Natural killer cell treated with Interleukin-12 subunit alpha and Interleukin-12 subunit beta and Interleukin-15 and Interleukin-18, amount 100 ng/mL, for 72 hours (primary cell): ENCODE measurements at regions not wholly inside any gene's neighbourhood (a gene's known extent, or its start where the extent isn't known, plus 50 kb on each side); places are given as distances from the start of the nearest gene placed in this dataset.
"Not testable (repeated sequence)": the region's sequence is repeated elsewhere in the genome, so short reads cannot be mapped to it uniquely, and the experiment has no call there.

Source experiments
- ATAC-seq, 2 donors: fragments of 150-1000 bp; cut with Tn5 transposase in 1 of 2; sonication (Bioruptor Pico), chemical (Tn5 transposase) in 1 of 2; 2 replicates each; pipeline ENCODE4 v1.10.0; 2021
- DNase-seq: peaks from one replicate; pipeline ENCODE4 v3.0.0; 2022; ENCODE audit warnings: low spot score
- H3K27ac Mint-ChIP-seq, 2 donors: 1 replicate in 1 of 2; 2 replicates in 1 of 2; pipeline ENCODE4 v1.8.0; 2022; ENCODE audit warnings: mixed read lengths in 2 of 2, mild to moderate bottlenecking in 1 of 2, moderate library complexity in 1 of 2
- H3K27me3 Mint-ChIP-seq, 2 donors: 1 replicate in 1 of 2; 2 replicates in 1 of 2; pipeline ENCODE4 v1.8.0; 2022; ENCODE audit warnings: mixed read lengths in 2 of 2
- H3K36me3 Mint-ChIP-seq: one replicate; pipeline ENCODE4 v1.8.0; 2022; ENCODE audit warnings: mixed read lengths
- H3K4me1 Mint-ChIP-seq, 2 donors: 1 replicate in 1 of 2; 2 replicates in 1 of 2; pipeline ENCODE4 v1.8.0; 2022; ENCODE audit warnings: low read depth in 2 of 2, mixed read lengths in 2 of 2, mild to moderate bottlenecking in 1 of 2
- H3K4me3 Mint-ChIP-seq: one replicate; pipeline ENCODE4 v1.8.0; 2022; ENCODE audit warnings: mixed read lengths
- H3K9me3 Mint-ChIP-seq: 2 replicates; pipeline ENCODE4 v1.8.0; 2022; ENCODE audit warnings: mixed read lengths

- H3K27ac Mint-ChIP-seq: no peak overlapping the region
- no peak overlapping the region for H3K4me3 Mint-ChIP-seq
- H3K36me3 Mint-ChIP-seq: no peaks in the 10 kb centered on the region
- H3K27me3 Mint-ChIP-seq: peaks cover 14 to 16% of the 10 kb centered on the region in 2 donors
- peaks cover 4% of the 10 kb centered on the region for H3K9me3 Mint-ChIP-seq
- DNase-seq (no peak), ATAC-seq (no peak)
- H3K4me1 Mint-ChIP-seq: no peaks in the 10 kb centered on the region
Measured at GRCh38 chr10:28400681-28401080, 97.8 kb upstream of the MPP7 start.

DNA sequence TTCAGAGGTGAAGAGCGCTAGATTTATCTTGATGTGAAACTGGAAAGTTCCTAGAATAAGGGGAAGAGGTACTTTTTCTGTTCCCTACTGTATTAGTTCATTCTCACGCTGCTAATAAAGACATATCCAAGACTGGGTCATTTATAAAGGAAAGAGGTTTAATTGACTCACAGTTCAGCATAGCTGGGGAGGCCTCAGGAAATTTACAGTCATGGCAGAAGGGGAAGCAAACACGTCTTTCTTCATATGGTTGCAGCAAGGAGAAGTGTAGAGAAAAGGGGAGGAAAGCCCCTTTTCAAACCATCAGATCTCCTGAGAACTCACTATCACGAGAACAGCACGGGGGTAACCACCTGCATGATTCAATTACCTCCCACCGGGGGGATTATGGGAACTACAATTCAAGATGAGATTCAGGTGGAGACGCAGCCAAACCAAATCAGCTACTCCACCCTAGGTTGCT, 99.8 kb upstream of the MPP7 start:
- H3K36me3 Mint-ChIP-seq, ATAC-seq, H3K4me1 Mint-ChIP-seq, DNase-seq, H3K4me3 Mint-ChIP-seq, H3K27me3 Mint-ChIP-seq, H3K27ac Mint-ChIP-seq, H3K9me3 Mint-ChIP-seq: not testable (repeated sequence)

- Mint-ChIP-seq H3K36me3 (no peaks in the 10 kb centered on the region), H3K4me3 (no peak overlapping the region), H3K27me3 (peaks cover 9 to 11% of the 10 kb centered on the region in 2 donors), H3K4me1 (no peaks in the 10 kb centered on the region), H3K9me3 (no peaks in the 10 kb centered on the region), H3K27ac (no peak overlapping the region)
- ATAC-seq: no peak
- no peak for DNase-seq
Measured at GRCh38 chr10:28403090-28403489, 100.2 kb upstream of the MPP7 start.

DNA sequence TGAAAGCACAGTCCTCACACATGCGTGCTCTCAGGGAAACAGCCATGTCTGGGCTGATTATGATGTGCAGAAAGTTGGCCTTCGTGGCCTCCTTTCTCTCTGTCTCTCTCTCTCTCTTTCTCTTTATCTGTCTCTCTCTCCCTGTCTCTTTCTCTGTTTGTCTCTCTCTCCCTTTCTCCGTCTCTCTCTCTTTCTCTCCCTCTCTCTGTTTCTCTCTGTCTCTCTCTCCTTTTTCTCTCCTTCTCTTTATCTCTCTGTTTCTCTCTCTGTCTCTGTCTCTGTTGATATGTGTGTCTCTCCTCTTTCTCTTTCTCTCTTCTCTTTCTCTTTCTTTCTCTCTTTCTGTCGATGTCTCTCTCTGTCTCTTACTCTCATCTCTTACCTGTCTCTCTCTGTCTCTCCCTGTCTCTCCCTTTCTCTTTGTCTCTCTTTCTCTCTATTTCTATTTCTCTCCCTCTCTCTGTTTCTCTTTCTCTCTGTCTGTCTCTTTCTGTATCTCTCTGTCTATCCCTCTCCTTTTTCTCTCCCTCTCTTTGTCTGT, 105.4 kb upstream of the MPP7 start:
- no peaks in the 10 kb centered on the region for H3K9me3 Mint-ChIP-seq
- no peak overlapping the region for H3K4me3 Mint-ChIP-seq
- no peaks in the 10 kb centered on the region for H3K36me3 Mint-ChIP-seq
- ATAC-seq: no peak
- DNase-seq: no peak
- H3K4me1 Mint-ChIP-seq: no peaks in the 10 kb centered on the region
- H3K27ac Mint-ChIP-seq: no peak overlapping the region
- peaks cover 20 to 33% of the 10 kb centered on the region in 2 donors for H3K27me3 Mint-ChIP-seq

DNA sequence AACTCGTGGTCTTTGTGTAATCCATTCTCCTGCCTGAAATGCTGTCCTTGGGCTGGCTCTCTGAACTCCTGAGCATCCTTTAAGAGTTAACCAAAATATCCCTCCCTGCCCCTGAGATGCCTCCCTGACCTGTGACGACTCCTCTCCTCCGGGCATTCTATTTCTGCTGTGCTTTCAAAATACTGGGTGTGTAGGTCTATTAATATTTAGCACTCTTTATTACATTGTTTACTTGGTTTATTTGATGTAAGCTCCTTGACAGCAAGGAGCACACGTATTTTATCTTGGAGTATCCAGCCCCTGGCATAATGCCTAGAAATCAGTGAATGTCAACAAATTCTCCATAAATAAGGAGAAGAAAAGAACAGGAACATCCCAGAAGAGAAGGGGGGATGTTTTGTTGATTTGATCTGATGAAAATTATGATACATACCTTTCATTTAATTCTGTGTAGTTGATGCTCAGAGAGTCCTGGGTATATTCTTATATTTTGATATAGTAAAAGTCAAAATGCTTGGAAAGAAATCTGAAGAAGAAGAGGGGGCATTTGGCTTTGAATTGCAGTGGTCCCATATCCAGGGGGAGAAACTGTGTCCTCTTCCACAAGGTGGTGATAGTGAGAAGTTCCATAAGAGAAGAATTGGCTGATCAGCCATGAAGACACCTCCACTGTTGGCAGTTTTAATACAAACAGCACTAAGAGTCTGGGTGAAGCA, 107.7 kb upstream of the MPP7 start:
- no peak for DNase-seq
- no peaks in the 10 kb centered on the region for H3K9me3 Mint-ChIP-seq
- no peaks in the 10 kb centered on the region for H3K36me3 Mint-ChIP-seq
- no peak overlapping the region for H3K27ac Mint-ChIP-seq
- no peaks in the 10 kb centered on the region for H3K4me1 Mint-ChIP-seq
- peaks cover 28 to 39% of the 10 kb centered on the region in 2 donors for H3K27me3 Mint-ChIP-seq
- H3K4me3 Mint-ChIP-seq: no peak overlapping the region
- no peak for ATAC-seq

DNA sequence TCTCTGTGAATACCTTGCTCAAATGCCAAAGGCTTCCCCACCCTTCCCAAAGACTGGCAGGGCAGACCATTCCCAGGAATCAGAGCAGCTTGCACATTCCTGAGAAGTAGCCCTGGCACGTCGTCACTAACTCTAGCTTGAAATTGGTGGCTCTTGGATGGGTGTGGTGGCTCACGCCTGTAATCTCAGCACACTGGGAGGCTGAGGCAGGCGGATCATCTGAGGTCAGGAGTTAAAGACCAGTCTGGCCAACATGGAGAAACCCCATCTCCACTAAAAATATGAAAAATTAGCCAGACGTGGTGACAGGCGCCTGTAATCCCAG, 108.2 kb upstream of the MPP7 start:
- H3K9me3 Mint-ChIP-seq: no peaks in the 10 kb centered on the region
- ATAC-seq: no peak
- no peak overlapping the region for H3K27ac Mint-ChIP-seq
- DNase-seq: no peak
- no peaks in the 10 kb centered on the region for H3K36me3 Mint-ChIP-seq
- H3K4me1 Mint-ChIP-seq: no peaks in the 10 kb centered on the region
- peaks cover 29 to 45% of the 10 kb centered on the region in 2 donors for H3K27me3 Mint-ChIP-seq
- no peak overlapping the region for H3K4me3 Mint-ChIP-seq

- ATAC-seq (peak in 1 of 2 donors; percentile 44), DNase-seq (no peak)
- peaks cover 29 to 45% of the 10 kb centered on the region in 2 donors for H3K27me3 Mint-ChIP-seq
- H3K4me3 Mint-ChIP-seq: no peak overlapping the region
- no peaks in the 10 kb centered on the region for H3K4me1 Mint-ChIP-seq
- H3K36me3 Mint-ChIP-seq: no peaks in the 10 kb centered on the region
- H3K27ac Mint-ChIP-seq: no peak overlapping the region
- H3K9me3 Mint-ChIP-seq: no peaks in the 10 kb centered on the region
Measured at GRCh38 chr10:28411648-28412047, 108.8 kb upstream of the MPP7 start.

- no peak overlapping the region for H3K27ac Mint-ChIP-seq
- H3K4me1 Mint-ChIP-seq: no peaks in the 10 kb centered on the region
- H3K9me3 Mint-ChIP-seq: no peaks in the 10 kb centered on the region
- ATAC-seq (no peak), DNase-seq (no peak)
- H3K27me3 Mint-ChIP-seq: peaks cover 28 to 41% of the 10 kb centered on the region in 2 donors
- no peak overlapping the region for H3K4me3 Mint-ChIP-seq
- no peaks in the 10 kb centered on the region for H3K36me3 Mint-ChIP-seq
Measured at GRCh38 chr10:28418069-28418468, 114.8 kb upstream of the WAC start.

DNA sequence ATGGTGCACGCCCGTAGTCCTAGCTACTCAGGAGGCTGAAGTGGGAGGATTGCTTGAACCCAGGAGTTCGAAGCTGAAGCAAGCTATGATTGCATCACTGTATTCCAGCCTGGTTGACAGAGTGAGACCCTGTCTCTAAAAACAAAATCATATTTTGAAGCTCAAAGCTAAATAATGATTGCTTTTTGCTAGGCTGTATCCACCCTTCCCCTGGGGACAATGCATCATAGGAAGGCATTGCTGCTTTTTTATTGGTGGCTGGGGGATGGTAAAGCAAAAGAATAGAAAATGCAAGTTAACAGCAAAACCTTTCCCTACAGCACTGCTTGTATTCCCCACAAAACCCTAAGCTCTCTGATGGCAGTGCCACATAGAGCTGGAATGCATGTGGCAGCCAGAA, 107.5 kb upstream of the WAC start:
- H3K27me3 Mint-ChIP-seq: peaks cover 13 to 16% of the 10 kb centered on the region in 2 donors
- no peak overlapping the region for H3K27ac Mint-ChIP-seq
- DNase-seq: no peak
- H3K4me1 Mint-ChIP-seq: no peaks in the 10 kb centered on the region
- H3K9me3 Mint-ChIP-seq: no peaks in the 10 kb centered on the region
- no peaks in the 10 kb centered on the region for H3K36me3 Mint-ChIP-seq
- no peak for ATAC-seq
- no peak overlapping the region for H3K4me3 Mint-ChIP-seq

DNA sequence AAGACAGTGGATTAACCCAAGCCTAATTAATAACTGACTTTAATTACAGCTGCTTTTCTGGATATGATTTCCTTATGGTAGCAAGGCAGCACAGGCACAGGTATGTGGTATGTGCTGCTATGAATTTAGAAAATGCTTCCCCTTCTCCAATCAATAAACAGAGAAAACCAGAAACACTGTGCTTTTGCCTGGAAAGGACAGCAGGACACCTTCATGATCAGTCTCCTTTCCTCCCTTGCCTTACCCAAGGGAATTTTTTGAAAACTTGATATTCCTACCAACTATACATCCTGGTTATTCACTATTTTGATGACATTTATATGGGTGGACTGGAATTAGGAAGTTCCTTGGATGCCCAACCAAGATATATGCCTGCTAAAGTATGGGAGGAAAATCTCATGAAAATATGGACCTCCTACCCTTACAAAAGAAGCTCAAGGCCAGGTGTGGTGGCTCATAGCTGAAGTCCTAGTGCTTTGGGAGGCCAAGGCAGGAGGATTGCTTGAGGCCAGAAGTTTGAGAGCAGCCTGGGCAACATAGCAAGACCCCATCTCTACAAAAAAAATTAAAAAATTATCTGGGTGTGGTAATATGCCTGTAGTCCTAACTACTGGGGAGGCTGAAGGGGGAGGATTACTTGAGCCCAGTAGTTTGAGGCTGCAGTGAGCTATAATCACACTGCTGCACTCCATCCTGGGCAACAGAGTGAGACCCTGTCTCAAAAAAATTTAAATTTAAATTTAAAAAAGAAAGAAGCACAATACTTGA, 106.3 kb upstream of the WAC start:
- ATAC-seq: no peak
- Mint-ChIP-seq H3K9me3 (no peaks in the 10 kb centered on the region), H3K27ac (no peak overlapping the region), H3K27me3 (peaks cover 14 to 15% of the 10 kb centered on the region in 2 donors), H3K4me1 (no peaks in the 10 kb centered on the region), H3K36me3 (no peaks in the 10 kb centered on the region), H3K4me3 (no peak overlapping the region)
- no peak for DNase-seq

DNA sequence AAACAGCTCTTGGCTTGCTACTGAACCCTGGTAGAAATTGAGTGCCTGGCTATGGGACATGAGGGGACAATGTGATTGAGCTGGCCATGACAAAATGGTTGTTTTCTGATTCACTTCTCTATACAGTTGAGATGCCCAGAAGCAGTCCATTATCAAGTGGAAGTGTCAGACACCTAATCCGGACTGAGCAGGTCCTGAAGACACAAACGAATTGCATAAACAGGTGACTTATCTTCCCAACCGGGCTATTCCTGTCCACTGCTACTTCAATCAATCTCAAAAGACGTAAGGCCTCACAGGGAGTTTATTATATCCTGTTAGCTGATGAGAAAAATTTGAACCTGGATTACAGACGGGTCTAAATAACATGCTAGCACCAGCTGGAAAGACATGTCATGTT, 105.5 kb upstream of the WAC start:
- DNase-seq (no peak), ATAC-seq (no peak)
- peaks cover 15 to 17% of the 10 kb centered on the region in 2 donors for H3K27me3 Mint-ChIP-seq
- no peak overlapping the region for H3K4me3 Mint-ChIP-seq
- H3K36me3 Mint-ChIP-seq: no peaks in the 10 kb centered on the region
- no peaks in the 10 kb centered on the region for H3K9me3 Mint-ChIP-seq
- H3K4me1 Mint-ChIP-seq: peaks cover 4 to 6% of the 10 kb centered on the region in 2 donors
- H3K27ac Mint-ChIP-seq: no peak overlapping the region

GRCh38 chr10:28429045-28429444, 103.9 kb upstream of the WAC start:
- Mint-ChIP-seq H3K27ac (no peak overlapping the region), H3K9me3 (no peaks in the 10 kb centered on the region), H3K4me1 (peaks cover 6% of the 10 kb centered on the region in 2 donors), H3K27me3 (peaks cover 2 to 11% of the 10 kb centered on the region in 2 donors), H3K36me3 (no peaks in the 10 kb centered on the region), H3K4me3 (no peak overlapping the region)
- DNase-seq (no peak), ATAC-seq (no peak)

DNA sequence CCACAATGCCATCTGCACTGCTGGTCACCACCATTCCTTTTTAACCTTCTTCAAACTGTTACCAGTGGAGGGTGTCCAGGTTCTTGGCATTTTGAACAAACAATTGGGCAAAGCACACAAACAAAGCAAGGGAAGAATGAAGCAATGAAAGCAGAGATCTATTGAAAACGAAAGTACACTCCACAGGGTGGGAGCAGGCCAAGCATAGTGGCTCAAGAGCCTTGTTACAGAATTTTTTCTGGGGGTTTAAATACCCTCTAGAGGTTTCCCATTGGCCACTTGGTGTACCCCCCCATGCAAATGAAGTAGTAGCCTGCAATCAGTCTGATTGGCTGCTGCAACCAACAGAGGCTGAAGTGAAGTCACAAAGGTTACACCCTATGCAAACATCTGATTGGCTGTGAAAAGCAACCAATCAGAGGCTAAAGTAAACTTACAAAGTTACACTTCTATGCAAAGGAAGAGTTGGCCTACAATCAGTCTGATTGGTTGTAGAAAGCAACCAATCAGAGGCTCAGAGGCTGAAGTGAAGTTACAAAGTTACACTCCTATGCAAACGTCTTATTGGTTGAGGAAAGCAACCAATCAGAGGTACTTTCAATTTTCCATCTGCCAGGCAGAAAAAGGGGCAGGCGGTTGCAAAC, 103.2 kb upstream of the WAC start:
- peaks cover 0 to 11% of the 10 kb centered on the region in 2 donors for H3K27me3 Mint-ChIP-seq
- no peaks in the 10 kb centered on the region for H3K36me3 Mint-ChIP-seq
- DNase-seq: no peak
- no peaks in the 10 kb centered on the region for H3K9me3 Mint-ChIP-seq
- peaks cover 6% of the 10 kb centered on the region in 2 donors for H3K4me1 Mint-ChIP-seq
- peak in 1 of 2 donors; percentile 27 for ATAC-seq
- no peak overlapping the region for H3K4me3 Mint-ChIP-seq
- H3K27ac Mint-ChIP-seq: no peak overlapping the region

GRCh38 chr10:28431139-28431538, 101.8 kb upstream of the WAC start:
- peaks cover 0 to 11% of the 10 kb centered on the region in 2 donors for H3K27me3 Mint-ChIP-seq
- DNase-seq (no peak), ATAC-seq (no peak)
- no peak overlapping the region for H3K27ac Mint-ChIP-seq
- H3K9me3 Mint-ChIP-seq: no peaks in the 10 kb centered on the region
- H3K4me3 Mint-ChIP-seq: no peak overlapping the region
- peaks cover 6% of the 10 kb centered on the region in 2 donors for H3K4me1 Mint-ChIP-seq
- H3K36me3 Mint-ChIP-seq: no peaks in the 10 kb centered on the region
